GM11168 (cell line): ENCODE measurements at regions not wholly inside any gene's neighbourhood (a gene's known extent, or its start where the extent isn't known, plus 50 kb on each side); places are given as distances from the start of the nearest gene placed in this dataset.

Experiments used
- in situ Hi-C: fragments of 300-500 bp; cut with MboI; formaldehyde crosslinking; loops from one replicate; pipeline ENCODE4 v1.12.0; 2022; ENCODE audit warnings: low sequenced_read_pairs; ENCODE audit not compliant: unreplicated experiment

GRCh38 chr4:165666836-165667235 lies 206.2 kb upstream of the TLL1 start:
- in situ Hi-C loops: no loop called here

GRCh38 chr4:165667969-165668368 lies 205.1 kb upstream of the TLL1 start:
- in situ Hi-C loops: no loop called here

DNA sequence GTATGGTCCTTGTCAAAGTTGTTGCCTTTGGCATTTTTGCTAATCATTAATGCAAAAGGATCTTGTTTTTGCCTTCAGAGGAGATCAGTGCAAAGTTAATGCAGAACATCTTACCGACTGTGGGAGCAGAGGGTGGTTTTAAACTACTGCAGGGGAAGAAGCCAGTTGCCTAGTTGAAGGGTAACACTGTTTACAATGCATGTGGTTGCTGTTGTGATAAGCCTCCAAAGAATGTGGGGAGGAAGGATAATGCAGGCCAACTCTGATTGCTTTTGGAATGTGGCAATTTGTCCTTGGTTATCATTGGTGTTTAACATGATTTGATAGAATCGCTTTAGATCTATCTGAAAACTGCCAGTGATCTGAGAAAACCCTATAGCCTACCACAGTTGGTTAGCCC lies 204.3 kb upstream of the TLL1 start:
- in situ Hi-C loops: no loop called here

GRCh38 chr4:165677081-165677480 lies 196.0 kb upstream of the TLL1 start:
- in situ Hi-C loops: no loop called here

- in situ Hi-C loops: no loop called here
Observed at GRCh38 chr4:165678236-165678935, 194.7 kb upstream of the TLL1 start.

- in situ Hi-C loops: no loop called here
Observed at GRCh38 chr4:165678936-165679325, 194.1 kb upstream of the TLL1 start.

- in situ Hi-C loops: no loop called here
Observed at GRCh38 chr4:165680821-165681220, 192.2 kb upstream of the TLL1 start.

DNA sequence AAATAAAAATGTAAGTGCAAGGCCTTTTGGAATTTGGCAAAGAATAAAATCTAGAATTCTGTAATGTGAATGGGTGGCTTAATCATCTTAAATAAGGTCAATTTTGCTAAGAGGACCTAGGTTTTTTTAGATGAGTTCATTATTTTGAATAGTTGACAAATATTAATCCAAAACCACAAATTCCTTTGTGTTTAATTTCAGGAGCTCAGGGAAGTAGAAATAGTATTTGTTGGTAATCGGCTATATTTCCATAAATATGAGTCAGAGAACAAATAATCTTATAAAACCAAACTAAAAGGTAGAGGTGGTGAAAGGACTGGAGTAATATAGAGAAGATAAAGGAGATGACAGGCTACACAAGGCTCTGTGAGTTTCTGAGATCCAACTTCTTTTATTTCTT lies 190.4 kb upstream of the TLL1 start:
- in situ Hi-C loops: no loop called here

- in situ Hi-C loops: no loop called here
Observed at GRCh38 chr4:165684177-165684805, 188.7 kb upstream of the TLL1 start.

- in situ Hi-C loops: no loop called here
Observed at GRCh38 chr4:165686756-165687155, 186.3 kb upstream of the TLL1 start.

GRCh38 chr4:165689159-165689558 lies 183.9 kb upstream of the TLL1 start:
- in situ Hi-C loops: no loop called here

DNA sequence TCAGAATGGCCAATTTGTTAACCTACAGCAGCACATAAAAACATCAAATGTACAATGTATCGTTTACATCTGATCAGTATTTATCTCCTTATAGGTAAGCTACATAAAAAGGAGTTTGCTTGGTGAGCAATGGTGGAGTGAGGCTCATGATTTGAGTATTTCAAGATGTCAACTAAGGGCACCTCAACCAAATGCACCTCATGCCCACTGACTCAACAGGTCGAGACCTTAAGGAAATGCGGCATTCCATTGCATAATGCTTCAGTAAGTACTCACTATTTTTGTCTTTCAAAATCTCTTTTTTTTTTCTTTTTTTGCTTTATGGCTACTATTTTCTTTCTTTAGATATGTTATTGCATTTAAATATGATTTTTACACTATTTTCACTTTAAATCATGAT lies 181.0 kb upstream of the TLL1 start:
- in situ Hi-C loops: no loop called here

DNA sequence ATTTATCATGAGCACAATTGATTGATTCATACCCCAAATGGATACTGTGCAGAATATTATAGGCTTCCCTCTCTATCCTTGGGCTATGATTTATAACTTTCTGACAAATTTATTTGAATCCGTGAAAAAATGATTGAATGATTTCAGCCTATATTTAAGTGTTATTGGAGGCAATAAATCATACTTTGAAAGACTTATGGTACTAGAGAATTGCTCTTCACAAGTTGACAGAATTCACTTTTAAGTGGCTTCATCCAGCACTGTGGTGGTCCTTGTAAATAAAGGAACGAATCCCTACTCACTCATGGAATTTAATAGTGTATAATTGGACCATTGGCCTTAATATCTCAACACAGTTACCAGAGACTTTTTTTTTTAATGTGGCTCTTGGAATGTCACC lies 174.8 kb upstream of the TLL1 start:
- in situ Hi-C loops: no loop called here

DNA sequence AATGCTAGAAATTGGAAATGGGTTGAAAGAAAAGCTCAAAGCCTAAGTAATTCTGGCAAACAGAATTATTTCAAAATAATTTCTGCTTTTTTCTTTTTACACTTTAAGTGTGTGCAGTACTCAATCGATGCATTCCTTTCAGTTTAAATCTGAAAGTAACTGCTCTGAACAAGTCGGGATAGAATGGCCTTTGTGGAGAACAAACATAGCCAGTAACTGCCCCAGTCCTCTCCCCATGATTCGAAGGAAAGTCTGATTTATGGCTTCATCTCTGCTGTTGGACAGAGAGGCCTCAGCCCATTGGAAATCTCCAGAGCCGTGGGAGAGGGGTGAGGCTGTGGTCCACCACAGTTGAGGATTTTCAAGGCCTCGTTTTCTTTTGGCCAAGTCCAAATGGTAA lies 174.0 kb upstream of the TLL1 start:
- in situ Hi-C loops: no loop called here

DNA sequence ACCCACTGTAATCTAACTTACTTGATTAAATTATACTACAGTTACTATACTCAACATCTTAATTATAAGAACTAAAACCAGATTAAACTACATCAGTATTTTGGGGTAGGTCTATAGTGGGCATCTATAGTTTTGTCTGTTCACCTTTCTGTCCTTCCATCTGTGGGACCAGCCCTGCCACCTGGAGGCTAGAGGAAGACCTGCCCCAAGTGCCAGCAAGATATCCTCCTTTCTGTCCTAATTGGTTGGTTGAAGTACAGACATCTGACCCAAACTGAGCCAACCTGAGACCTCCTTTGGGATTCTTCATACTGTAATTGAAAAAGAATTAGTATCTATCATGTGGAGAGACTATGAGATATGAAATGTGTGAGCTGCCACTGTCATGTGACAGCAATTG lies 172.2 kb upstream of the TLL1 start:
- in situ Hi-C loops: no loop called here

DNA sequence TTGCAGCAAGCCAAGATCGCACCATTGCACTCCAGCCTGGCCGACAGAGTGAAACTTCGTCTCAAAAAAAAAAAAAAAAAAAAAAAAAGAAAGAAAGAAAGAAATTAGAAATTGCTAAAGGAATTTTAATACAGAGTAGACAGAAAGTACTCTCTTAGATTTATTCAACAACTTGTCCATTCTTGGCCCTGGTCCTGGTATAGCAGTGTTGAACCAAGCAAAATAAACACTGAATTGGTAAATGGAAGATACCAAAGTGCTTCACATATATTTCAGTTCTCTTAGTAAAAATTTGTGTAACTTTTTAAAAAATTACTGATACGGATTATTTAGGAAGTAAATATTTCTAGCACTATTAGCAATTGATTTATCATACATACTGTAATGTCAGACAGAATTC lies 165.9 kb upstream of the TLL1 start:
- in situ Hi-C loops: no loop called here

DNA sequence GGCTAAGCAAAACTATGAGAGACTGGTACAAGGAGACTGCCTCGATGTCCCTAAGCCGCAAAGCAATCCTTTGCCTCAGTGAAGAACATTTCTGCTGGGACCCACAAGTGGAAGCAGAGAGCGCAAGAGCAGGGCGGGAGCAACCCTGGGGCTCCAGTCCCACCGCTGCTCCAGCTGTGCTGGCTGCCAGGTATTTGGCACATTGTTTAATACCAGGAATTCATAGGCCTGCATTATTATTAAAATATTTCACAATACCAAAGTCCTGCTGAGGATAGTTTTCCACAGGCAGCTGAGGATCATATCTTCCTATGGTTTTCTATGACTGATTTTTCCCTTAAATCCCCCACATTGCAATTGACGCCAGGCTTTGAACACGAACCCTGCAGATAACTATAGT lies 163.5 kb upstream of the TLL1 start:
- in situ Hi-C loops: no loop called here

DNA sequence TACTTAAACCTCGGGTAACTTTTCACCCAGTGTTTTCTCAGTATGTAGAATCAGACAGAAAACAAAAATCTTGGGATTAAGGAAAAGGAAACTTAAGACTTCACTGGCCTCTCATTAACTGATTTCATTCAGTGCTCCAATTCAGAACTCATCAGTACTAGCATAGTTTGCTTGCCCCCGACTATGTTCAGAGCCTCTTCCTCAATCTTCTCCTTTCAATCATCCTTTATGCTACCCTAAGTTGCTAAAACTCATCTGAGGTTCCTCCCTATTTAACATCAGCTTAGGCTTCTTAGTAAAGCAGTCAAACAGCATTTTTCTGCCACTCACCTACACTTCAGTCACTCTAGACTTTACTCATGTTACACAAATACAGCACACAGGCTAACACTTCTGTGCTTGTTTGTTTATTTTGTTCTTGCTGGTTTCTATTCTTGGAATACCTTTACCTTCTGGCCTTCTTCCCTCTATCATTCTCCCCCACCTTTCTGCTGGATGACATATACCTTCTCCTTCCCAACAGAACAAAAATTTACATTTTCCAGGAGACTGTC lies 163.0 kb upstream of the TLL1 start:
- in situ Hi-C loops: no loop called here

DNA sequence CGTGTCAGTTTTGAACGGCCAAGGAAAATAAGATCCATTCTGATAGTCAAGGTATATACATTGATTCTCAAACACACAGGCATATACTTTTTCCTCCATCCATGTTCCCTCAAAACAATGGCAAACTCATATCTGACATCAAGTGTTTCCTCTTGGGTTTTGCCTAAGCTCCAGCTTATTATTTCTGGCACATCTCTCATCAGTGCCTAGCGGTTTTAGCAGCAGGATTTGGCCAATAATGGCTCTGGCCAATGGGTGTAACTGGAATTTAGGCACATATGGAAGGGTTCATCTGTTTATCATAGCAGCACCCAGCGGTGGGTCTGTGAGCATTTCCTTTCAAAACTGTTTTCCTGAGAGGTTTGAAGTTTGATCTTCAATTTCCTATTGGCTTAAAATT lies 161.6 kb upstream of the TLL1 start:
- in situ Hi-C loops: no loop called here

DNA sequence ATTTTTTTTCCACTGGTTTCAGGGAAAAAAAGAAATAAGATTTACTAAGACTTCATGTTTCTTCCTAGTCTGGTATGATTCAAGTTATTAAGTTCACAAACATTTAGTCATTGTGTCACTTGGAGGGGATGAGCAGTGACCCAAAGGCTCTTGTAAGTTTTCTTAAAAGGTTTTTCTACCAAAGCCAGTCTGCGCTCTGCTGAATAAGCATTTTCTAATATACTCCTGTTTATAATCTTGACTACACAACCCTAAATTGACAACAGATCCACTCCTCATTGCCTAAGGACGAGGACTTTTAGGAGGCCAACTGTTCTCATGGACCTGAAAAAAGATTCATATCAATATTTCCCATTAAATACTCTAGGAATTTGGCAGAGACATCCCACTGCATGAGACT lies 161.1 kb upstream of the TLL1 start:
- in situ Hi-C loops: no loop called here

DNA sequence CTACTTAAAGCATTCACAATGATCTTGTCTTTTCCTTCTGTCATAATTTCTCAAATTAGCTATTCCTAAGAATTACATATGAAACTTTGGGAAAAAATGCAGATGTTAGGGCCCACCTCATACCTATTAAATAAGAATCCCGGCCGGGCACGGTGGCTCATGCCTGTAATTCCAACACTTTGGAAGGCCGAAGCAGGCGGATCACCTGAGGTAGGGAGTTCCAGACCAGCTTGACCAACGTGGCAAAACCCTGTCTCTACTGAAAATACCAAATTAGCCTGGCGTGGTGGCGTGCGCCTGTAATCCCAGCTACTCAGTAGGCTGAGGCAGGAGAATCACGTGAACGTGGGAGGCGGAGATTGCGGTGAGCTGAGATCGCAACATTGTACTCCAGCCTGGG lies 158.4 kb upstream of the TLL1 start:
- in situ Hi-C loops: no loop called here

GRCh38 chr4:165715211-165715610 lies 157.8 kb upstream of the TLL1 start:
- in situ Hi-C loops: no loop called here
